ENCODE measurements at regions not wholly inside any gene's neighbourhood (a gene's known extent, or its start where the extent isn't known, plus 50 kb on each side); places are given as distances from the start of the nearest gene placed in this dataset.

DNA sequence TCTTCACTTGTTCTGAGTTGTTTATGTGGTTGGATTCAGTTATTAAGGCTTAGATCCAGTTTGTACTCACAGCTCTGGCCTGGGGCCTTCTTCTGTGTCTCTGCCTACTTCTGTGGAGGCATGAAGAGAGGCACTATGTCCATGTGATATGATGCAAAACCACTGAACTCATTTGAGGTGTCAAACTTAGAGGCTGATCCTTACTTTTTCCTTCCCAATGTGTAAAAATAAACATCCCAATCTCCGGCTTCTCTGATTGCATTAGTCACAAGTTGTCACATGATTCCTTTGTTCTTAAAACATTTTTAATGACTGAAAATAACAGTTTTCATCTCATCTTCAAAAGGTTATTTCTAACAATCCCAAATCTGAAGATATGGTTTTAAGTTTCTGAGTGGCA, 276.0 kb upstream of the RGMB start:
- TF ChIP-seq BACH2 (CRISPR knock-in tag; IDR thresholded peaks at IDR 0.05; ENCODE audit: borderline replicate concordance) (no peak), CSDC2 (CRISPR knock-in tag; IDR thresholded peaks at IDR 0.05) (no peak), RARB (CRISPR knock-in tag; IDR thresholded peaks at IDR 0.05) (no peak), ZC3H10 (CRISPR knock-in tag; IDR thresholded peaks at IDR 0.05) (no peak), SNAI2 (CRISPR knock-in tag; IDR thresholded peaks at IDR 0.05) (no peak), TSHZ2 (CRISPR knock-in tag; IDR thresholded peaks at IDR 0.05) (no peak), GLIS3 (CRISPR knock-in tag; IDR thresholded peaks at IDR 0.05) (no peak), OSR1 (CRISPR knock-in tag; IDR thresholded peaks at IDR 0.05) (no peak), CSRNP3 (CRISPR knock-in tag; IDR thresholded peaks at IDR 0.05) (no peak), ISL1 (CRISPR knock-in tag; IDR thresholded peaks at IDR 0.05) (no peak), ZFP3 (CRISPR knock-in tag; IDR thresholded peaks at IDR 0.05) (no peak), TCF4 (CRISPR knock-in tag; IDR thresholded peaks at IDR 0.05; ENCODE audit: borderline replicate concordance) (no peak), ZNF70 (CRISPR knock-in tag; IDR thresholded peaks at IDR 0.05) (no peak)
- TF ChIP-seq, protein P1, sequence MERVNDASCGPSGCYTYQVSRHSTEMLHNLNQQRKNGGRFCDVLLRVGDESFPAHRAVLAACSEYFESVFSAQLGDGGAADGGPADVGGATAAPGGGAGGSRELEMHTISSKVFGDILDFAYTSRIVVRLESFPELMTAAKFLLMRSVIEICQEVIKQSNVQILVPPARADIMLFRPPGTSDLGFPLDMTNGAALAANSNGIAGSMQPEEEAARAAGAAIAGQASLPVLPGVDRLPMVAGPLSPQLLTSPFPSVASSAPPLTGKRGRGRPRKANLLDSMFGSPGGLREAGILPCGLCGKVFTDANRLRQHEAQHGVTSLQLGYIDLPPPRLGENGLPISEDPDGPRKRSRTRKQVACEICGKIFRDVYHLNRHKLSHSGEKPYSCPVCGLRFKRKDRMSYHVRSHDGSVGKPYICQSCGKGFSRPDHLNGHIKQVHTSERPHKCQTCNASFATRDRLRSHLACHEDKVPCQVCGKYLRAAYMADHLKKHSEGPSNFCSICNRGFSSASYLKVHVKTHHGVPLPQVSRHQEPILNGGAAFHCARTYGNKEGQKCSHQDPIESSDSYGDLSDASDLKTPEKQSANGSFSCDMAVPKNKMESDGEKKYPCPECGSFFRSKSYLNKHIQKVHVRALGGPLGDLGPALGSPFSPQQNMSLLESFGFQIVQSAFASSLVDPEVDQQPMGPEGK (CRISPR knock-in tag; IDR thresholded peaks at IDR 0.05; ENCODE audit: borderline replicate concordance) = no peak
- ATAC-seq = no peak

GRCh38 chr5:98498028-98498427, 275.4 kb upstream of the RGMB start:
- no peak for ATAC-seq
- TF ChIP-seq, protein P2, sequence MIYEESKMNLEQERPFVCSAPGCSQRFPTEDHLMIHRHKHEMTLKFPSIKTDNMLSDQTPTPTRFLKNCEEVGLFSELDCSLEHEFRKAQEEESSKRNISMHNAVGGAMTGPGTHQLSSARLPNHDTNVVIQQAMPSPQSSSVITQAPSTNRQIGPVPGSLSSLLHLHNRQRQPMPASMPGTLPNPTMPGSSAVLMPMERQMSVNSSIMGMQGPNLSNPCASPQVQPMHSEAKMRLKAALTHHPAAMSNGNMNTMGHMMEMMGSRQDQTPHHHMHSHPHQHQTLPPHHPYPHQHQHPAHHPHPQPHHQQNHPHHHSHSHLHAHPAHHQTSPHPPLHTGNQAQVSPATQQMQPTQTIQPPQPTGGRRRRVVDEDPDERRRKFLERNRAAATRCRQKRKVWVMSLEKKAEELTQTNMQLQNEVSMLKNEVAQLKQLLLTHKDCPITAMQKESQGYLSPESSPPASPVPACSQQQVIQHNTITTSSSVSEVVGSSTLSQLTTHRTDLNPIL (CRISPR knock-in tag; IDR thresholded peaks at IDR 0.05; ENCODE audit: low read depth) = no peak
- no peak for TF ChIP-seq ZNF8 (CRISPR knock-in tag; IDR thresholded peaks at IDR 0.05)
- TF ChIP-seq ZFP30 (CRISPR knock-in tag; IDR thresholded peaks at IDR 0.05) = no peak
- TF ChIP-seq ISL1 (CRISPR knock-in tag; IDR thresholded peaks at IDR 0.05) = no peak
- no peak for TF ChIP-seq CSDC2 (CRISPR knock-in tag; IDR thresholded peaks at IDR 0.05)
- TF ChIP-seq ZFP3 (CRISPR knock-in tag; IDR thresholded peaks at IDR 0.05) = no peak
- no peak for TF ChIP-seq TSHZ2 (CRISPR knock-in tag; IDR thresholded peaks at IDR 0.05)
- no peak for TF ChIP-seq ZNF70 (CRISPR knock-in tag; IDR thresholded peaks at IDR 0.05)
- no peak for TF ChIP-seq SNAI2 (CRISPR knock-in tag; IDR thresholded peaks at IDR 0.05)
- TF ChIP-seq RARB (CRISPR knock-in tag; IDR thresholded peaks at IDR 0.05) = no peak
- TF ChIP-seq OSR1 (CRISPR knock-in tag; IDR thresholded peaks at IDR 0.05) = no peak

GRCh38 chr5:98499892-98500291, 273.6 kb upstream of the RGMB start:
- ATAC-seq = no peak
- TF ChIP-seq ZNF8 (CRISPR knock-in tag; IDR thresholded peaks at IDR 0.05) (no peak), ISL1 (CRISPR knock-in tag; IDR thresholded peaks at IDR 0.05) (no peak), ZC3H10 (CRISPR knock-in tag; IDR thresholded peaks at IDR 0.05) (no peak), ZNF565 (CRISPR knock-in tag; conservative IDR thresholded peaks at IDR 0.05; ENCODE audit: low read depth) (no peak), GLIS3 (CRISPR knock-in tag; IDR thresholded peaks at IDR 0.05) (no peak), ARNTL (CRISPR knock-in tag; IDR thresholded peaks at IDR 0.05; ENCODE audit: borderline replicate concordance, low read depth) (no peak), CSRNP3 (CRISPR knock-in tag; IDR thresholded peaks at IDR 0.05) (no peak), RARB (CRISPR knock-in tag; IDR thresholded peaks at IDR 0.05) (no peak), ZNF70 (CRISPR knock-in tag; IDR thresholded peaks at IDR 0.05) (no peak)
- TF ChIP-seq, protein P1 (CRISPR knock-in tag; IDR thresholded peaks at IDR 0.05; ENCODE audit: borderline replicate concordance) = no peak
